IMR-90 (cell line): ENCODE measurements at regions not wholly inside any gene's neighbourhood (a gene's known extent, or its start where the extent isn't known, plus 50 kb on each side); places are given as distances from the start of the nearest gene placed in this dataset.

Experiments used
- ATAC-seq: fragments of 200-7000 bp; cut with Tn5 transposase; 2 replicates; pipeline ENCODE4 v1.9.1; 2020; ENCODE audit warnings: low read depth, mild to moderate bottlenecking, moderate library complexity
- BruUV-seq: library from RNA; stranded (reverse); fragments of 400-500 nt; replicated peaks from 2 replicates; lab custom pipeline; 2021; lab: Mats Ljungman, UMichigan
- CTCF ChIA-PET: fragments of 300-600 bp; formaldehyde crosslinking; extraction: SDS; loops from one replicate; lab custom pipeline; 2021; ENCODE audit warnings: antibody characterized with exemption; lab: Yijun Ruan, JAX
- POLR2A ChIA-PET: fragments of 300-600 bp; sonication (Branson Sonifier 250); formaldehyde crosslinking; loops from one replicate; lab custom pipeline; 2022; ENCODE audit warnings: antibody characterized with exemption; ENCODE audit not compliant: unreplicated experiment; lab: Charles Lee
- DNase-seq: peaks from one replicate; pipeline ENCODE4 v3.0.0; 2013
- H2AFZ ChIP-seq: replicated peaks from 2 replicates; pipeline ENCODE3; 2013; ENCODE audit warnings: low read length, mild to moderate bottlenecking; ENCODE audit not compliant: poor library complexity
- H2AK5ac ChIP-seq: 2 replicates; pipeline ENCODE4 v1.6.1; 2013; ENCODE audit warnings: low read depth, low read length, inconsistent platforms
- H2AK9ac ChIP-seq: replicated peaks from 2 replicates; pipeline ENCODE3; 2013; ENCODE audit warnings: mild to moderate bottlenecking, low read depth, low read length, moderate library complexity; ENCODE audit not compliant: poor library complexity
- H2BK120ac ChIP-seq: 2 replicates; pipeline ENCODE4 v1.6.1; 2013; ENCODE audit warnings: low read depth, low read length, inconsistent platforms
- H2BK15ac ChIP-seq: 3 replicates; pipeline ENCODE4 v1.6.1; 2013; ENCODE audit warnings: low read depth, low read length, inconsistent platforms
- H2BK20ac ChIP-seq: 2 replicates; pipeline ENCODE4 v1.6.1; 2013; ENCODE audit warnings: low read depth, mild to moderate bottlenecking, inconsistent platforms, low read length, moderate library complexity
- H2BK5ac ChIP-seq: 2 replicates; pipeline ENCODE4 v1.6.1; 2013; ENCODE audit warnings: mild to moderate bottlenecking, low read depth, low read length, inconsistent platforms; ENCODE audit not compliant: poor library complexity, severe bottlenecking
- H3K14ac ChIP-seq: replicated peaks from 2 replicates; pipeline ENCODE4 v1.6.1; 2013; ENCODE audit warnings: low read depth, low read length, inconsistent platforms
- H3K18ac ChIP-seq: 2 replicates; pipeline ENCODE4 v1.6.1; 2013; ENCODE audit warnings: low read depth, low read length, control low read depth
- H3K23ac ChIP-seq: 2 replicates; pipeline ENCODE4 v1.6.1; 2013; ENCODE audit warnings: low read depth, low read length, inconsistent platforms
- H3K27ac ChIP-seq: 2 replicates; pipeline ENCODE4 v1.5.1; 2013; ENCODE audit warnings: mild to moderate bottlenecking, control low read depth, low read length; ENCODE audit not compliant: insufficient read depth
- H3K27me3 ChIP-seq: 2 replicates; pipeline ENCODE4 v1.6.1; 2013; ENCODE audit warnings: low read length; ENCODE audit not compliant: control insufficient read depth, insufficient read depth
- H3K36me3 ChIP-seq: 2 replicates; pipeline ENCODE4 v1.6.1; 2013; ENCODE audit warnings: low read length, mixed read lengths; ENCODE audit not compliant: control insufficient read depth, insufficient read depth
- H3K4ac ChIP-seq: 2 replicates; pipeline ENCODE4 v1.6.1; 2013; ENCODE audit warnings: low read depth, low read length, inconsistent platforms
- H3K4me1 ChIP-seq: 2 replicates; pipeline ENCODE4 v1.6.1; 2013; ENCODE audit warnings: low read length, mixed read lengths; ENCODE audit not compliant: control insufficient read depth, insufficient read depth
- H3K4me2 ChIP-seq: 2 replicates; pipeline ENCODE4 v1.6.1; 2013; ENCODE audit warnings: low read depth, mild to moderate bottlenecking, control low read depth, low read length, moderate library complexity
- H3K4me3 ChIP-seq: 2 replicates; pipeline ENCODE4 v1.5.1; 2013; ENCODE audit warnings: low read depth, mild to moderate bottlenecking, control low read depth, low read length, moderate library complexity; ENCODE audit not compliant: insufficient read depth
- H3K56ac ChIP-seq: 2 replicates; pipeline ENCODE4 v1.6.1; 2013; ENCODE audit warnings: low read length, inconsistent platforms; ENCODE audit not compliant: insufficient read depth; ENCODE audit errors: extremely low read depth
- H3K79me1 ChIP-seq, 2 experiments: 2 replicates each; pipeline ENCODE4 v1.6.1; 2013; ENCODE audit warnings: low read length in 2 of 2, inconsistent platforms in 1 of 2, low read depth in 1 of 2
- H3K9ac ChIP-seq: 2 replicates; pipeline ENCODE4 v1.6.1; 2013; ENCODE audit warnings: low read depth, low read length, control low read depth
- H3K9me1 ChIP-seq: 2 replicates; pipeline ENCODE4 v1.6.1; 2013; ENCODE audit warnings: low read length, inconsistent platforms; ENCODE audit not compliant: insufficient read depth
- H3K9me3 ChIP-seq: 2 replicates; pipeline ENCODE4 v1.6.1; 2013; ENCODE audit warnings: low read length; ENCODE audit not compliant: control insufficient read depth, insufficient read depth
- H4K20me1 ChIP-seq: 2 replicates; pipeline ENCODE4 v1.6.1; 2013; ENCODE audit warnings: low read length, inconsistent platforms; ENCODE audit not compliant: insufficient read depth
- H4K5ac ChIP-seq: 2 replicates; pipeline ENCODE4 v1.6.1; 2013; ENCODE audit warnings: mild to moderate bottlenecking, low read depth, low read length, control low read depth
- H4K8ac ChIP-seq, 2 experiments: 2 replicates each; pipeline ENCODE4 v1.6.1; 2013; ENCODE audit warnings: low read depth in 2 of 2, low read length in 2 of 2, control low read depth in 1 of 2, inconsistent platforms in 1 of 2
- H4K91ac ChIP-seq: 2 replicates; pipeline ENCODE4 v1.6.1; 2013; ENCODE audit warnings: low read depth, low read length, inconsistent platforms; ENCODE audit not compliant: insufficient read depth
- BHLHE40 ChIP-seq: fragments of 150-350 bp; IDR thresholded peaks from 2 replicates; pipeline ENCODE4 v1.6.1; 2016; ENCODE audit warnings: mild to moderate bottlenecking, low read depth, low read length
- CEBPB ChIP-seq: IDR thresholded peaks from 2 replicates; pipeline ENCODE4 v1.6.1; 2012; ENCODE audit warnings: low read depth, low read length, improper control_type of control experiment
- CHD1 ChIP-seq: IDR thresholded peaks from 2 replicates; pipeline ENCODE4 v1.6.1; 2012; ENCODE audit warnings: low read depth, low read length, improper control_type of control experiment
- FOS ChIP-seq: fragments of 150-350 bp; IDR thresholded peaks from 2 replicates; pipeline ENCODE4 v1.6.1; 2016; ENCODE audit warnings: low read depth, low read length
- MAFK ChIP-seq: IDR thresholded peaks from 2 replicates; pipeline ENCODE4 v1.6.1; 2012; ENCODE audit warnings: low read depth, low read length, improper control_type of control experiment
- MAZ ChIP-seq: IDR thresholded peaks from 2 replicates; pipeline ENCODE4 v1.6.1; 2012; ENCODE audit warnings: low read depth, mild to moderate bottlenecking, low read length, improper control_type of control experiment, moderate library complexity, borderline replicate concordance
- MXI1 ChIP-seq: IDR thresholded peaks from 2 replicates; pipeline ENCODE4 v1.6.1; 2012; ENCODE audit warnings: low read depth, mild to moderate bottlenecking, low read length, moderate library complexity, borderline replicate concordance
- NFE2L2 ChIP-seq: fragments of 150-350 bp; IDR thresholded peaks from 2 replicates; pipeline ENCODE4 v1.6.1; 2016; ENCODE audit warnings: low read depth, mild to moderate bottlenecking, low read length
- POLR2A ChIP-seq: IDR thresholded peaks from 2 replicates; pipeline ENCODE4 v1.6.1; 2012; ENCODE audit warnings: mild to moderate bottlenecking, low read depth, low read length
- RAD21 ChIP-seq: IDR thresholded peaks from 2 replicates; pipeline ENCODE4 v1.6.1; 2012; ENCODE audit warnings: low read length, improper control_type of control experiment
- RCOR1 ChIP-seq: IDR thresholded peaks from 2 replicates; pipeline ENCODE4 v1.6.1; 2012; ENCODE audit warnings: mild to moderate bottlenecking, low read length, improper control_type of control experiment; ENCODE audit not compliant: insufficient replicate concordance
- RFX5 ChIP-seq: IDR thresholded peaks from 2 replicates; pipeline ENCODE4 v1.8.0; 2012; ENCODE audit warnings: low read depth, mild to moderate bottlenecking, low read length, moderate library complexity
- SMC3 ChIP-seq: fragments of 150-350 bp; IDR thresholded peaks from 2 replicates; pipeline ENCODE4 v1.6.1; 2016; ENCODE audit warnings: low read depth, mild to moderate bottlenecking, antibody characterized with exemption, low read length, moderate library complexity
- WGBS, 2 experiments: methylation state at CpG; one replicate each; pipeline versions ENCODE4 v1.1.5 to v1.1.7; 2013; ENCODE audit warnings: missing lambda C conversion rate in 2 of 2; ENCODE audit not compliant: insufficient read length in 1 of 2; ENCODE audit errors: extremely low coverage in 2 of 2; 5-methylcytosine and 5-hydroxymethylcytosine counted together
- dilution Hi-C: fragments of 300-500 bp; cut with HindIII; formaldehyde crosslinking; loops from one replicate; pipeline ENCODE4 v1.14.3; 2018; ENCODE audit warnings: low sequenced_read_pairs; ENCODE audit not compliant: unreplicated experiment
- in situ Hi-C: fragments of 300-500 bp; cut with MboI; formaldehyde crosslinking; loops from 3 replicates; pipeline ENCODE4 v1.14.3; 2019; ENCODE audit warnings: low sequenced_read_pairs, inconsistent platforms, mixed read lengths
- intact Hi-C: fragments of 100-400 bp; cut with micrococcal nuclease; formaldehyde crosslinking; loops from 2 replicates; pipeline ENCODE4 v1.10.0; 2022
- TF ChIP-seq, protein P1 (sequence below): fragments of 150-350 bp; IDR thresholded peaks from 2 replicates; pipeline ENCODE4 v1.6.1; 2016; ENCODE audit warnings: low read depth, mild to moderate bottlenecking, low read length, moderate library complexity, borderline replicate concordance
- TF ChIP-seq, protein P2 (sequence below): fragments of 150-350 bp; IDR thresholded peaks from 2 replicates; pipeline ENCODE4 v1.6.1; 2017; ENCODE audit warnings: mild to moderate bottlenecking, antibody characterized with exemption, low read length, low read depth
- TF ChIP-seq, protein P3 (sequence below): conservative IDR thresholded peaks from 2 replicates; pipeline ENCODE4 v1.5.1; 2012; ENCODE audit warnings: mild to moderate bottlenecking, low read depth, low read length, improper control_type of control experiment

DNA sequence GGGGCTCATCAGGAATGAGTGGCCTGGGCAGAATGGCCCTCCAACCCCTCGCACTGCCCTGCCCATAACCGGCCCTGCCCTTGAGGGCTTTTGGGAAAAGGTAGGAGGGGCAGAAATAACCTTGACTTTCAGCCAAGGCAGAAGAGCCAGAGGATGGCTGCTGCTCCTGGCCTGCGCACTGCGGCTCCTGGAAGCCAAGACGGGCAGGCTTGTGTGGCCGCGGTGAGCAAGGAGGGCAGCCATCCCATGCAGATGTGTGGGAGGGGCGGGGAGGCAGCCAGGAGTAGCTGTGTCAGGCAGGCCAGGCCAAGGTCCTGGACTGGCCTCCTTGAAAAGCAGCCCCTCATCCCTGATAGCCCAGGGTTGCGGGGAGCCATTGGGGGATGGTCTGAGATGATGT lies 57.6 kb upstream of the URI1 start:
- dilution Hi-C loops (no loop called here), intact Hi-C loops (no loop called here), in situ Hi-C loops (loop anchor here (25.0 kb wide), 1 partner anchor 753 kb away; no protein-coding TSS in a partner anchor)
- TF ChIP-seq CHD1: no peak
- no peak for TF ChIP-seq BHLHE40
- TF ChIP-seq MAZ: no peak
- TF ChIP-seq RAD21: no peak
- TF ChIP-seq RCOR1: no peak
- TF ChIP-seq, protein P1, sequence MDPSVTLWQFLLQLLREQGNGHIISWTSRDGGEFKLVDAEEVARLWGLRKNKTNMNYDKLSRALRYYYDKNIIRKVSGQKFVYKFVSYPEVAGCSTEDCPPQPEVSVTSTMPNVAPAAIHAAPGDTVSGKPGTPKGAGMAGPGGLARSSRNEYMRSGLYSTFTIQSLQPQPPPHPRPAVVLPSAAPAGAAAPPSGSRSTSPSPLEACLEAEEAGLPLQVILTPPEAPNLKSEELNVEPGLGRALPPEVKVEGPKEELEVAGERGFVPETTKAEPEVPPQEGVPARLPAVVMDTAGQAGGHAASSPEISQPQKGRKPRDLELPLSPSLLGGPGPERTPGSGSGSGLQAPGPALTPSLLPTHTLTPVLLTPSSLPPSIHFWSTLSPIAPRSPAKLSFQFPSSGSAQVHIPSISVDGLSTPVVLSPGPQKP: no peak
- no peak for TF ChIP-seq CEBPB
- TF ChIP-seq, protein P2, sequence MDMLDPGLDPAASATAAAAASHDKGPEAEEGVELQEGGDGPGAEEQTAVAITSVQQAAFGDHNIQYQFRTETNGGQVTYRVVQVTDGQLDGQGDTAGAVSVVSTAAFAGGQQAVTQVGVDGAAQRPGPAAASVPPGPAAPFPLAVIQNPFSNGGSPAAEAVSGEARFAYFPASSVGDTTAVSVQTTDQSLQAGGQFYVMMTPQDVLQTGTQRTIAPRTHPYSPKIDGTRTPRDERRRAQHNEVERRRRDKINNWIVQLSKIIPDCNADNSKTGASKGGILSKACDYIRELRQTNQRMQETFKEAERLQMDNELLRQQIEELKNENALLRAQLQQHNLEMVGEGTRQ: no peak
- TF ChIP-seq FOS: no peak
- TF ChIP-seq RFX5: no peak
- no peak for TF ChIP-seq MAFK
- no peak for TF ChIP-seq NFE2L2
- no peak for TF ChIP-seq SMC3
- TF ChIP-seq, protein P3, sequence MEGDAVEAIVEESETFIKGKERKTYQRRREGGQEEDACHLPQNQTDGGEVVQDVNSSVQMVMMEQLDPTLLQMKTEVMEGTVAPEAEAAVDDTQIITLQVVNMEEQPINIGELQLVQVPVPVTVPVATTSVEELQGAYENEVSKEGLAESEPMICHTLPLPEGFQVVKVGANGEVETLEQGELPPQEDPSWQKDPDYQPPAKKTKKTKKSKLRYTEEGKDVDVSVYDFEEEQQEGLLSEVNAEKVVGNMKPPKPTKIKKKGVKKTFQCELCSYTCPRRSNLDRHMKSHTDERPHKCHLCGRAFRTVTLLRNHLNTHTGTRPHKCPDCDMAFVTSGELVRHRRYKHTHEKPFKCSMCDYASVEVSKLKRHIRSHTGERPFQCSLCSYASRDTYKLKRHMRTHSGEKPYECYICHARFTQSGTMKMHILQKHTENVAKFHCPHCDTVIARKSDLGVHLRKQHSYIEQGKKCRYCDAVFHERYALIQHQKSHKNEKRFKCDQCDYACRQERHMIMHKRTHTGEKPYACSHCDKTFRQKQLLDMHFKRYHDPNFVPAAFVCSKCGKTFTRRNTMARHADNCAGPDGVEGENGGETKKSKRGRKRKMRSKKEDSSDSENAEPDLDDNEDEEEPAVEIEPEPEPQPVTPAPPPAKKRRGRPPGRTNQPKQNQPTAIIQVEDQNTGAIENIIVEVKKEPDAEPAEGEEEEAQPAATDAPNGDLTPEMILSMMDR: no peak
- no peak for TF ChIP-seq POLR2A
- TF ChIP-seq MXI1: no peak
- H3K4me1 ChIP-seq: no peaks in the 10 kb centered on the region
- BruUV-seq: no TSS peak
- H2BK5ac ChIP-seq: no peak overlapping the region
- DNase-seq (no peak), ATAC-seq (no peak)
- H3K14ac ChIP-seq: no peak overlapping the region
- peak overlapping the region; percentile 11 for H2AFZ ChIP-seq
- WGBS, 2 experiments: 94% methylated on average over 3 of the region's 9 CpGs; no CpG with 5 or more reads in 1 of the 2 experiments
- no peaks in the 10 kb centered on the region for H3K9me3 ChIP-seq
- H3K79me1 ChIP-seq: no peaks in the 10 kb centered on the region
- H3K4me2 ChIP-seq: no peak overlapping the region
- H2AK9ac ChIP-seq: no peak overlapping the region
- H3K27ac ChIP-seq: no peak overlapping the region
- H2BK15ac ChIP-seq: no peak overlapping the region
- no peak overlapping the region for H4K8ac ChIP-seq
- no peaks in the 10 kb centered on the region for H3K36me3 ChIP-seq
- no peak overlapping the region for H4K5ac ChIP-seq
- H2BK20ac ChIP-seq: no peak overlapping the region
- no peak overlapping the region for H3K18ac ChIP-seq
- no peak overlapping the region for H4K91ac ChIP-seq
- no peak overlapping the region for H2AK5ac ChIP-seq
- H2BK120ac ChIP-seq: no peak overlapping the region
- H4K20me1 ChIP-seq: no peaks in the 10 kb centered on the region
- H3K4ac ChIP-seq: no peak overlapping the region
- ChIA-PET POLR2A (no interaction called here), CTCF (no interaction called here)
- no peak overlapping the region for H3K23ac ChIP-seq
- H3K4me3 ChIP-seq: no peak overlapping the region
- H3K9ac ChIP-seq: no peak overlapping the region
- no peak overlapping the region for H3K56ac ChIP-seq
- no peaks in the 10 kb centered on the region for H3K9me1 ChIP-seq
- H3K27me3 ChIP-seq: no peaks in the 10 kb centered on the region
